NCI-H146 treated with DMSO at 0.1 percent for 48 hours (cell line): ENCODE measurements at regions not wholly inside any gene's neighbourhood (a gene's known extent, or its start where the extent isn't known, plus 50 kb on each side); places are given as distances from the start of the nearest gene placed in this dataset.
"Not testable (repeated sequence)": the region's sequence is repeated elsewhere in the genome, so short reads cannot be mapped to it uniquely, and the experiment has no call there.

Source experiments
- DNase-seq: peaks from one replicate; lab custom pipeline; 2025; ENCODE audit not compliant: unreplicated experiment; lab: John Stamatoyannopoulos, UW

- no peak for DNase-seq
Measured at GRCh38 chr3:59372346-59372745, 322.5 kb upstream of the CFAP20DC start.

GRCh38 chr3:59368900-59369675, 319.3 kb upstream of the CFAP20DC start:
- DNase-seq = no peak

GRCh38 chr3:59367150-59367549, 317.3 kb upstream of the CFAP20DC start:
- DNase-seq = no peak

DNA sequence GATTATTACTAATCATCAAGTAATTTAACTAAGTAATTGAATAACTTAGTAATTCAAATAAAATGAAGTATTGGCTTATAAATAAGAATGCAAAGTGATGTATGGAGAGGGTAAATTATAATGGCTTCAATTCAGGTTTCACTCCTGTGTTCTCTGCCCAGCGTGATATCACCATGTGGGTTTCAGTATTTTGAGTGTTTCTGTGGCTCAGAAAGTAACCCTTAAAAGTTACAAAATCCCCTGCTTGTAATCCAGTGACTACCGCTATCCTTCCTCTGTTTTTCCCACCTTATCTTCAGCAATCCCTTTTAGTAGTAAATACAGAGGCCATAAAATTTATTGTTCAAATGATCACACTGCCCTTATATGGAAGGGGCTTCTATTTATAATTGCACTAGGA, 316.4 kb upstream of the CFAP20DC start:
- DNase-seq = no peak

DNA sequence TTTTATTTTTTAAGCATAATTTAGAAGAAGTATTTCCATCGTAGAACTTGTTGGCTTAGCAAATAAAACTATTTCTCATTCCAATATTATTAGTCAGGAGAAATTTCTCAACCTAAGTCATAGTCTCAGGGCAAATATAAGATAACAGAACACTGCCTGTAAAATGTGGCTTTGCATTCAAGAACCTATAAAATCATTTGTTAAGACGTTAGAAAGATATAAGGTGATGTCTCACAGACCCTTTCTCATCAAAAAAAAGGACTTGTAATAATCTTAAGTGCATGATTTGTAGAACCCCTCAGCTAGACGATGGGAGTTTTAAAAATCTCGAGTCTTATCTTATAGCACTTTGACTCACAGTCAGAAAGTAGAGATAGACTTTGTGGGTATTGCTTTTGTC, 314.7 kb upstream of the CFAP20DC start:
- no peak for DNase-seq

- DNase-seq = not testable (repeated sequence)
Measured at GRCh38 chr3:59360312-59360711, 310.5 kb upstream of the CFAP20DC start.

- DNase-seq = no peak
Measured at GRCh38 chr3:59341459-59341858, 291.6 kb upstream of the CFAP20DC start.

DNA sequence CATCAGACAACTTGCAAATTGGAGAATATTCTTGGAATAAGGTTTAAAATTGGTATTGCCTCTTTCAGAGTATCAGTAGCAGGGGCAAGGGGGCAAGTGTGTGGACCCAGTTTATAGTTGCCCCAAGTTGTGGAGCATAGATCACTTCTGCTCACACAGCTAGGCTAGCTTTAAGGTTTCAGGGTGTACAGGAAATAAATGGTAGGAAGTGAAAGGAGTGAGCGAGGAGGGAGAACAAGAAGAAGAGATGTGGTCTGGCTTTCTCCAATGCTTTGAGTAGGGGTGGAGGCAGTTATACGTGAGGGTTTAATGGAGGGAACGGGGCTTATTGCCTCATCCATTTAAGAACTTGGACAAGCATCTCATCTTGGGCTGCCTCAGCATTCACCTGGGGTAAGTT, 290.0 kb upstream of the CFAP20DC start:
- no peak for DNase-seq

DNA sequence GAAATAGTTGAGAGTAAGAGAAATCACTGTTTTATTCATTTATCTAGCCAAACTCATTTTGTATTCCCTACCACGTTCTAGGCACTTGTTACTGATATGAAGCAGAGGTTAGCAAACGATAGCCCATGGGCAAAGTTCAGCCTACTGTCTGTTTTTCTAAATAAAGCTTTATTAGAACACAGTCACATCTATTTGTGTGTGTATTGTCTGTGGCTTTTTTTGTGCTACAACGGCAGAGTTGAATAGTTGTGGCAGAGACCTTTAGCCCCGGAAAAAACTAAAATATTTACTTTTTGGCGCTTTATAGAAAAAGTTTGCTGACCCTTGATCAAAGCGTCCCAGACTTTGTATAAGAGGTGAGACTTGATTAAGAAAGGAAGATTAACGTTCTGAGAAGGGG, 289.1 kb upstream of the CFAP20DC start:
- DNase-seq = no peak

- DNase-seq = no peak
Measured at GRCh38 chr3:59335338-59335737, 285.5 kb upstream of the CFAP20DC start.

DNA sequence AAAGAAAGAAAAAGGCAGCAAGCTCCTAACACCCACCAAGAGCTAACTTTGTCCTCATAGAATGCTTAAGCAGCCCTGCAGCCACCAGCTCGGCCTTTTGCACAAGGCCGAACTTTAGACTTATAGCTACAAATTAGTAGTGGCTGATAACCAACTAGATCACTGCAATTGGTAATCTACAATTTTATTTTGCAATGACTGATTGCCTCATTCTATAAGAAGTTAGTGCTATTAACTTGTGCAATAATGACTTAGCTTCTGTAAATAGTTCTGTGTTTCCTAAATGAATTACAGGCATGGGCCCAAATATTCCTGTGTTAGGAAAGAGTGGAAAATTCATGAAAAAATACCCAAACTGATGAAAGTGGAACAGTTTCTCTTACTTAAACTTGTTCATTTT, 284.8 kb upstream of the CFAP20DC start:
- no peak for DNase-seq

DNA sequence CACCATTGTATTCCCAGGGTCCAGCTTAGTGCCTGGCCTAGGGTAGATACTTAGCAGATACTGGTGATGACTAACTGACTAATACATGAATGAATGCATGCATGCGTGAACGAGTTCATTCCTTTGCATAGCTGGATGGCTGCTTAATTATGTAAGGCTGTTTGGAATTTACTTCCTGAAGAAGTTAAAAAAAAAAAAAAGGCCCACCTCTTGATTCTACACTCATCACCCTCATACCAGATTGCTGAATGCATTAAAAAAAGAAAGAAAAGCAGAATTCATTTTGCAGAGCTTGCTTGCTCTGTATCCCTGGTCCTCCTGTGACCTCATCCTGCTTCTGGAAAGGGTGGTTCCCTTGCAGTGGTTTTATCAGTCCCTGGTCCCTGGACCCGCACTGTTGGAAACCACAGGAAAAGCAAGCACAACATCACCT, 277.6 kb upstream of the CFAP20DC start:
- DNase-seq = no peak

GRCh38 chr3:59326246-59327024, 276.6 kb upstream of the CFAP20DC start:
- no peak for DNase-seq

DNA sequence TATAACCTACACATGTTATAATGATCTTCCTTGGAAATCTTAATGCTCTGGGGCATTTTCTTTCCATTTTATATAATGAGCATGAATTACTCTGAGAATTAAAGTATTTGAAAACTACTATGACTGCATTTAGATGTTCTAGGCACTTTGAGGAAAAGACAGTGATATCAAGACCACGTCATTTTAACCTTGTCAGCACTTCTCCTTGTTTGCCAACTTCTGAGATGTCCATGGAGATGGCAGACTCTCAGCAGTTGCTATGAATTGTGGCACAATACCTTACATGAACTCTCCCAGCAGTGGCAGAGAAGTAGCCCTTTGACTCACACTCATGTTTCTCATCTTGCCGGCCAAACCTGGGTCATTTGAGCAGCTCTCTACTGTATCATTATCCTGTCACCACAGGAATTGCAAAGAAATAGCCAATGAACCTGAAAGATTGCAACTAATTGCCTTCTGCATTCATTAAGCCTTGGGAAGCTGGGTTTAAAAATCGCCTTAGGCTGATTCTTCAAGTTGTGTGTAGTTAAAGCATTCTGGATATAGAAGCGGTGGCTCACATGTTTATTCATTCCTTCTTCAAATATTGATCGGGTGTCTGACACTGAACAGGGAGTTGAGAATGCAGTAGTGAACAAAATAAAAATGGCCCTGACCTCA, 272.2 kb upstream of the CFAP20DC start:
- peak; percentile 40 for DNase-seq

- DNase-seq = peak; percentile 85
Measured at GRCh38 chr3:59320080-59320479, 270.3 kb upstream of the CFAP20DC start.

DNA sequence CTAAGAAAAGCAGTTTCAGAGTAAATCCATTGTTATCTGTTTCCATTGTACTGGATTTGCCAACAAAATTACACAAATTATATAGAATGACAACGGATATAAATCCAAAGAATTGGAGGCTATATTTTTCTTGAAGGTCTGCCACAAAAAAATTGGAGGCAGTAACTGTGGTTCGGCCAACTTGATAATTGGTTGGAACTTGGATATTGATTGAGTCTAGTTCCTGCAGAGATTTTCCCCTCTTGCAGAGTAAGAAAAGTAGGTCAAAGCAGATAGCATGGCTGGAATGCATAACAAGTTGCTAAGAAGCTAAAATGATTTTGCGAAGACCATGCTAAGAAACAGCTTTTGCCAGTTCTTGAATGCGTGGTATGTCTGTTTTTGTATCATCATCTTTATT, 269.6 kb upstream of the CFAP20DC start:
- DNase-seq = no peak

- no peak for DNase-seq
Measured at GRCh38 chr3:59318881-59319280, 269.1 kb upstream of the CFAP20DC start.

DNA sequence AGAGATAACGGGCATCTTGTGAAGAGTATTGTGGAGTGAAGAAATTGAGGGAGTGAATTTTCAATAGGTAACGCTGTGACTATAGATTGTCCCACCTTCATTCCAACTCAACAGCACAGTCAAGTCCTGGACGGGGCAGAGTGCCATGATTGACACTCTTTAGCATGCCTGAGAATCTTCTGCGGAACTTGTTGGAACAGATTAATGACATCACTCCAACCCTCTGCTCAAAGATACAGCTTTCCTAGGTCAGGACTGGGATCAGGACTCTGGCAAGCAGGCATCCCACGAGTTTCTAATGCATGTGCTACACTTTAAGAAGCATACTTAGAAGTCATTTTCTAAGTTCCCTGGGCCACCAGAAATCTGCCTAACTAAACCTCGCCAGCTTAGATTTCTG, 267.6 kb upstream of the CFAP20DC start:
- no peak for DNase-seq

- no peak for DNase-seq
Measured at GRCh38 chr3:59316688-59317275, 267.0 kb upstream of the CFAP20DC start.

DNA sequence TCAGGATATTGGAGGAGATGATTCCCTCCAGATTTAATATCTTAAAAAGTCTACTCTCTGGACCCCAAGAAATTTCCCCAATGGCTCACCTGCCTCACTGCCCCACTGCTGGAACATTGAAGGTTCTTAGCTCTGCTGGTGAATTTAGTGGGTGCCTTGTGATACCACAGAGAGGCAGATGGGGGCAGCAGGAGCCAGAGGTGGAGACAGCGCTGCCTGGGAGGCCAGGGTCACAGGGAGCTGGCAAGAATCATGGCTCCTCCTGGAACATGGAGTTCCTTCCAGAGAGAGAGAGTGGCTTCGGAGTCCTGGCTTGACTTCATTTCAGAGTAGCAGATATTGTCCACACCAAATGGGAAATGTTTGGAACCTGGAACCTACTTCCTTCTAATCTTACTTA, 263.5 kb upstream of the CFAP20DC start:
- peak; percentile 24 for DNase-seq

- no peak for DNase-seq
Measured at GRCh38 chr3:59311231-59311630, 261.4 kb upstream of the CFAP20DC start.

- no peak for DNase-seq
Measured at GRCh38 chr3:59310736-59311135, 260.9 kb upstream of the CFAP20DC start.
